Testis (tissue), 2 donors: ENCODE measurements at regions not wholly inside any gene's neighbourhood (a gene's known extent, or its start where the extent isn't known, plus 50 kb on each side); places are given as distances from the start of the nearest gene placed in this dataset.

ENCODE experiments used
- POLR2A ChIP-seq: fragments of 450-650 bp; IDR thresholded peaks from one replicate; pipeline ENCODE4 v1.6.1; 2017; ENCODE audit warnings: antibody characterized with exemption, mild to moderate bottlenecking, moderate library complexity
- TF ChIP-seq, protein P1 (sequence below), 3 experiments: fragments of 450-650 bp in 2 of 3; fragments of 200-600 bp in 1 of 3; sonication (generic) in 1 of 3; IDR thresholded peaks; one replicate each; pipeline ENCODE4 v1.5.1; 2016 to 2019; ENCODE audit warnings: antibody characterized with exemption in 3 of 3, mild to moderate bottlenecking in 2 of 3, moderate library complexity in 1 of 3

DNA sequence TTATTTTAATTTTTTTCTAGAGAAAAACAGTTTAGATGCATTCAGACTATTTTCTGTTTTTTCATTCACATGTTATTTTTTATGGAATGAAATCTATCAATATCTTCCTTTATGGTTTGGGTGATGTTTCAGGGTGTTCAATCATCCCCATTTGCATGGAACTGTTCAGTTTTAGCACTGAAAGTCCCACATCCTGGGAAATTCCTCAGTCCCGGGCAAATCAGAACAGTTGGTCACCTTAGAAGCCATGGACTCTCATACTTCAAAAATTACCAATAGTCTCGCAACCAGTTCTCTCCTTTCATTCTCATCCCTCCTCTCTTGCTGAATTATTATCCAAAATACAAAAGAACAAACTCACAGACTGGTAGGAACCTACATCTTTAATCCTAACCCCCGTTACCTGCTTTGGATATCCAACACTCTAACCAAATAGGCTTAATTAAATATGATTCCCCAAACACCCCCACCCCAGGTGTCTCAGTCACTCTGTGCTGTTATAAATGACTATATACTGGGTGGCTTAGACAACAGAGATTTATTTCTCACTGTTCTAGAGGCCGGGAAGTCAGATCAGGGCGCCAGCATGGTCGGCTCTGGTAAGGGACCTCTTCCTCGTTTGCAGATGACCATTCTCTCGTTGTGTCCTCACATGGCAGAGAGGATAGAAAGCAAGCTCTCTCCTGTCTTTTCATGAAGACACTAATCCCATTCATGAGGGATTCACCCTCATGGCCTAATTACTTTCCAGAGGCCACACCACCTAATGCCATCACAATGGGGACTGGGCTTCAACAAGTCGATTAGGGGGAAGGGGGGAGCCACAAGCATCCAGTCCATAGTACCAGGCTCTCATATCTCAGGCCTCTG lies 57.7 kb upstream of the SLC1A4 start:
- TF ChIP-seq, protein P1, sequence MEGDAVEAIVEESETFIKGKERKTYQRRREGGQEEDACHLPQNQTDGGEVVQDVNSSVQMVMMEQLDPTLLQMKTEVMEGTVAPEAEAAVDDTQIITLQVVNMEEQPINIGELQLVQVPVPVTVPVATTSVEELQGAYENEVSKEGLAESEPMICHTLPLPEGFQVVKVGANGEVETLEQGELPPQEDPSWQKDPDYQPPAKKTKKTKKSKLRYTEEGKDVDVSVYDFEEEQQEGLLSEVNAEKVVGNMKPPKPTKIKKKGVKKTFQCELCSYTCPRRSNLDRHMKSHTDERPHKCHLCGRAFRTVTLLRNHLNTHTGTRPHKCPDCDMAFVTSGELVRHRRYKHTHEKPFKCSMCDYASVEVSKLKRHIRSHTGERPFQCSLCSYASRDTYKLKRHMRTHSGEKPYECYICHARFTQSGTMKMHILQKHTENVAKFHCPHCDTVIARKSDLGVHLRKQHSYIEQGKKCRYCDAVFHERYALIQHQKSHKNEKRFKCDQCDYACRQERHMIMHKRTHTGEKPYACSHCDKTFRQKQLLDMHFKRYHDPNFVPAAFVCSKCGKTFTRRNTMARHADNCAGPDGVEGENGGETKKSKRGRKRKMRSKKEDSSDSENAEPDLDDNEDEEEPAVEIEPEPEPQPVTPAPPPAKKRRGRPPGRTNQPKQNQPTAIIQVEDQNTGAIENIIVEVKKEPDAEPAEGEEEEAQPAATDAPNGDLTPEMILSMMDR (IDR thresholded peaks at IDR 0.05): no peak
- no peak for TF ChIP-seq POLR2A
